Activated CD4-positive, alpha-beta T cell treated with anti-CD3 and anti-CD28 coated beads for 1 hour (primary cell): ENCODE measurements at regions not wholly inside any gene's neighbourhood (a gene's known extent, or its start where the extent isn't known, plus 50 kb on each side); places are given as distances from the start of the nearest gene placed in this dataset.
"Not testable (repeated sequence)": the region's sequence is repeated elsewhere in the genome, so short reads cannot be mapped to it uniquely, and the experiment has no call there.

Experiments
- DNase-seq: peaks from one replicate; pipeline ENCODE4 v3.0.0-alpha.2; 2020

- DNase-seq = no peak
These were observed 1300.1 kb upstream of the ALCAM start for GRCh38 chr3:104066658-104067057.

GRCh38 chr3:104069114-104069513, 1297.6 kb upstream of the ALCAM start:
- no peak for DNase-seq

GRCh38 chr3:104070906-104071305, 1295.8 kb upstream of the ALCAM start:
- no peak for DNase-seq

- DNase-seq = no peak
These were observed 1286.6 kb upstream of the ALCAM start for GRCh38 chr3:104080088-104080626.

GRCh38 chr3:104088738-104089137, 1278.0 kb upstream of the ALCAM start:
- DNase-seq = no peak

- not testable (repeated sequence) for DNase-seq
These were observed 1276.7 kb upstream of the ALCAM start for GRCh38 chr3:104089987-104090386.

GRCh38 chr3:104101736-104102135, 1265.0 kb upstream of the ALCAM start:
- no peak for DNase-seq

GRCh38 chr3:104102386-104102785, 1264.3 kb upstream of the ALCAM start:
- DNase-seq = no peak

- DNase-seq = no peak
These were observed 1260.4 kb upstream of the ALCAM start for GRCh38 chr3:104106276-104106675.

- no peak for DNase-seq
These were observed 1258.2 kb upstream of the ALCAM start for GRCh38 chr3:104108522-104108921.

- no peak for DNase-seq
These were observed 1240.2 kb upstream of the ALCAM start for GRCh38 chr3:104126463-104126862.

GRCh38 chr3:104126864-104127553, 1239.7 kb upstream of the ALCAM start:
- DNase-seq = no peak

- DNase-seq = no peak
These were observed 1238.9 kb upstream of the ALCAM start for GRCh38 chr3:104127830-104128229.

GRCh38 chr3:104132566-104133403, 1233.9 kb upstream of the ALCAM start:
- no peak for DNase-seq

GRCh38 chr3:104133630-104134029, 1233.1 kb upstream of the ALCAM start:
- DNase-seq = no peak

GRCh38 chr3:104137116-104137515, 1229.6 kb upstream of the ALCAM start:
- DNase-seq = no peak

- DNase-seq = no peak
These were observed 1221.5 kb upstream of the ALCAM start for GRCh38 chr3:104145164-104145563.

GRCh38 chr3:104149154-104149553, 1217.6 kb upstream of the ALCAM start:
- DNase-seq = no peak

- DNase-seq = no peak
These were observed 1216.0 kb upstream of the ALCAM start for GRCh38 chr3:104150724-104151123.

GRCh38 chr3:104154896-104155295, 1211.8 kb upstream of the ALCAM start:
- no peak for DNase-seq

- DNase-seq = no peak
These were observed 1200.8 kb upstream of the ALCAM start for GRCh38 chr3:104165866-104166265.

- no peak for DNase-seq
These were observed 1198.3 kb upstream of the ALCAM start for GRCh38 chr3:104168386-104168785.

- no peak for DNase-seq
These were observed 1191.0 kb upstream of the ALCAM start for GRCh38 chr3:104175696-104176095.

- DNase-seq = no peak
These were observed 1190.0 kb upstream of the ALCAM start for GRCh38 chr3:104176706-104177105.
